ENCODE measurements at regions not wholly inside any gene's neighbourhood (a gene's known extent, or its start where the extent isn't known, plus 50 kb on each side); places are given as distances from the start of the nearest gene placed in this dataset.

DNA sequence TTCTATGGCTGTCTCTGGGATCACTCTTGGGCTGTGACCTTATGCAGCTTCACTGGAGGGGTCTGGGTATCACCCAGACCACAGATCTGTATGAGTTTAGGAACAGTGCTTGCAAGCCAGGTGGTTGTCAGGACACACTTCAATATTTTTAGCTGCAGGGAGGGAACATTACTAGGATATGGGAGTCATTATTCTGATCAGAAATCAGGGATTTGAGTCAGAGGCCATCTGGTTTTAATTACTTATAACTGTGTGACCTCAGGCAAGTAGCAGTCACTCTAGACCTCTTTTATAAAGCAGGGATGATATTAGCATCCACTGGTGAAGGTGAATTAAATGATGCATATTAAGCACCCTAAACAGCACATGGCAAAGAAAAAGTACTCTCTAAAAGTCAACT, 60.1 kb upstream of the NMUR2 start:
- TF ChIP-seq, protein P1, sequence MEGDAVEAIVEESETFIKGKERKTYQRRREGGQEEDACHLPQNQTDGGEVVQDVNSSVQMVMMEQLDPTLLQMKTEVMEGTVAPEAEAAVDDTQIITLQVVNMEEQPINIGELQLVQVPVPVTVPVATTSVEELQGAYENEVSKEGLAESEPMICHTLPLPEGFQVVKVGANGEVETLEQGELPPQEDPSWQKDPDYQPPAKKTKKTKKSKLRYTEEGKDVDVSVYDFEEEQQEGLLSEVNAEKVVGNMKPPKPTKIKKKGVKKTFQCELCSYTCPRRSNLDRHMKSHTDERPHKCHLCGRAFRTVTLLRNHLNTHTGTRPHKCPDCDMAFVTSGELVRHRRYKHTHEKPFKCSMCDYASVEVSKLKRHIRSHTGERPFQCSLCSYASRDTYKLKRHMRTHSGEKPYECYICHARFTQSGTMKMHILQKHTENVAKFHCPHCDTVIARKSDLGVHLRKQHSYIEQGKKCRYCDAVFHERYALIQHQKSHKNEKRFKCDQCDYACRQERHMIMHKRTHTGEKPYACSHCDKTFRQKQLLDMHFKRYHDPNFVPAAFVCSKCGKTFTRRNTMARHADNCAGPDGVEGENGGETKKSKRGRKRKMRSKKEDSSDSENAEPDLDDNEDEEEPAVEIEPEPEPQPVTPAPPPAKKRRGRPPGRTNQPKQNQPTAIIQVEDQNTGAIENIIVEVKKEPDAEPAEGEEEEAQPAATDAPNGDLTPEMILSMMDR (IDR thresholded peaks at IDR 0.05; ENCODE audit: borderline replicate concordance, extremely low read depth, low read length, poor library complexity, severe bottlenecking): no peak
- no peak for TF ChIP-seq EZH2 (IDR thresholded peaks at IDR 0.05; ENCODE audit: borderline replicate concordance, low read depth, low read length, severe bottlenecking)

All from DND-41 (cell line).